ENCODE measurements at regions not wholly inside any gene's neighbourhood (a gene's known extent, or its start where the extent isn't known, plus 50 kb on each side); places are given as distances from the start of the nearest gene placed in this dataset.

DNA sequence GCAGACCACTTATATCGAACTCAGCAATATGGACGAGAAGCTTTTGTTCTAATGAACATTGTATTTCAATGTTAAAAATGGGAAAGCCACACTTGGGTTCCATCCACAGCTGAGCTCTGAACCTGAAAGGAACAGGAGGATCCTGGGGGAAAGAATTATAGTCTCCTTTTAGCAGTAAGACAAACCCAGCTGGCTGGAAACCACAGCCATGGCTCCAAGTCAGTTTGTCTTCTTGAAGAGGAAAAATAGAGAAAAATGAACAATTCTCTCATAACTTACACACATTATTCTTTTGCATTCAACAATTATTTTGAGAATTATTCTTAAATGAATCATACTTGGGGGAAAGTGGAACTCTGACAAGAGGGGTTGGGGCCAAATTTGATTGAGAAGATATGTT is 149.2 kb upstream of the VEPH1 start:
- TF ChIP-seq, protein P1, sequence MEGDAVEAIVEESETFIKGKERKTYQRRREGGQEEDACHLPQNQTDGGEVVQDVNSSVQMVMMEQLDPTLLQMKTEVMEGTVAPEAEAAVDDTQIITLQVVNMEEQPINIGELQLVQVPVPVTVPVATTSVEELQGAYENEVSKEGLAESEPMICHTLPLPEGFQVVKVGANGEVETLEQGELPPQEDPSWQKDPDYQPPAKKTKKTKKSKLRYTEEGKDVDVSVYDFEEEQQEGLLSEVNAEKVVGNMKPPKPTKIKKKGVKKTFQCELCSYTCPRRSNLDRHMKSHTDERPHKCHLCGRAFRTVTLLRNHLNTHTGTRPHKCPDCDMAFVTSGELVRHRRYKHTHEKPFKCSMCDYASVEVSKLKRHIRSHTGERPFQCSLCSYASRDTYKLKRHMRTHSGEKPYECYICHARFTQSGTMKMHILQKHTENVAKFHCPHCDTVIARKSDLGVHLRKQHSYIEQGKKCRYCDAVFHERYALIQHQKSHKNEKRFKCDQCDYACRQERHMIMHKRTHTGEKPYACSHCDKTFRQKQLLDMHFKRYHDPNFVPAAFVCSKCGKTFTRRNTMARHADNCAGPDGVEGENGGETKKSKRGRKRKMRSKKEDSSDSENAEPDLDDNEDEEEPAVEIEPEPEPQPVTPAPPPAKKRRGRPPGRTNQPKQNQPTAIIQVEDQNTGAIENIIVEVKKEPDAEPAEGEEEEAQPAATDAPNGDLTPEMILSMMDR (IDR thresholded peaks at IDR 0.05): no peak
- TF ChIP-seq POLR2A (IDR thresholded peaks at IDR 0.05): no peak
- 87% methylated on average over 2 of the region's 2 CpGs for WGBS, 2 donors

DNA sequence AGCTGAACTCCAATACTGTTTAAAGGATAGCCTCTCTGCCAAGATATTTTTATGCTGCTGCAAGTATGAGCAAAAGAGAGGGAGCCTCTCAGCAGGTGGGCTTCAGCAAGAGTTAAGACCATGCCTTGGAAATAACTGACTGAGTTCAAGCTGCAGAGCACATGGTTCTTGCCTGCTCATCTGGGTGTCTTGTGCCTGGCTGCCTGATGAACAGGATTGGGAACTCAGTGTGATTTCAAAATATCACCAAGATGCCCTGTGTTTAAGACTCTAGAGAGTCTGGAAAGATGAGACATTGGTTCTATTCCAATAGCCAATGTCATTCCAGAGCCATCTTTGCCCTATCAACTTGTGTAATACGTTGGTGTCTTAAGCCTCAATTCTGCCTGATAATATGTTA is 147.5 kb upstream of the VEPH1 start:
- intact Hi-C loops (cut with DNase I): no loop called here
- no peaks in the 10 kb centered on the region for H3K9me3 ChIP-seq
- TF ChIP-seq POLR2A (IDR thresholded peaks at IDR 0.05): no peak
- TF ChIP-seq, protein P1 (IDR thresholded peaks at IDR 0.05): no peak

More for the DNA sequence above, 149.2 kb upstream of the VEPH1 start:
- no peaks in the 10 kb centered on the region for H3K9me3 ChIP-seq
- intact Hi-C loops (cut with DNase I): no loop called here
- H3K4me3 ChIP-seq (replicated peaks in 1 of 3): no peak overlapping the region
- no peaks in the 10 kb centered on the region for H3K36me3 ChIP-seq
- no peaks in the 10 kb centered on the region for H3K27me3 ChIP-seq
- no peak overlapping the region for H3K27ac ChIP-seq
- H3K4me1 ChIP-seq: no peaks in the 10 kb centered on the region
- DNase-seq: no peak

DNA sequence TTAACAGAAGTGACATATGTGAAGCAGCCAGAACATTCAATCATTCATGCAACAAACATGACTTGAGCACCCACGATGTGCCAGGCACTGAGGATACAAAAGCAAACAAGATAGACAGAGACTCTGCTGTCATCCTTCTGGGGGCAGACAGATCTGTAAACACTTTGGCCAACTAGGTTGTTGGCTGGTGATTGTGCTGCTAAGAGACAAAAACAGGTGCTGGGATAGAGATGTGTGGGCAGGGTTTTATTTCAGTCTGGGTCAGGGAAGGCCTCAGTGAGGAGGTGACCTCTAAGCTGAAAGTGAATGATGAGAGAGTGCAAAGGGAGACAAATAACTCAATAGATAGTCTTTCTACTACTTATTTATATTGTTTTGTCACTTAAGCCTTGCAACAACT is 147.0 kb upstream of the VEPH1 start:
- H3K27ac ChIP-seq: no peak overlapping the region
- H3K4me1 ChIP-seq: no peaks in the 10 kb centered on the region
- H3K36me3 ChIP-seq: no peaks in the 10 kb centered on the region
- H3K9me3 ChIP-seq: no peaks in the 10 kb centered on the region
- TF ChIP-seq, protein P1 (IDR thresholded peaks at IDR 0.05): no peak
- H3K4me3 ChIP-seq (replicated peaks in 1 of 3): no peak overlapping the region
- 29 to 66% methylated on average over 1 of the region's 1 CpG for WGBS, 2 donors
- no peaks in the 10 kb centered on the region for H3K27me3 ChIP-seq
- intact Hi-C loops (cut with DNase I): no loop called here
- no peak for DNase-seq

More for the DNA sequence above, 147.5 kb upstream of the VEPH1 start:
- H3K27me3 ChIP-seq: no peaks in the 10 kb centered on the region
- H3K27ac ChIP-seq: no peak overlapping the region
- no peak for DNase-seq
- H3K4me3 ChIP-seq (replicated peaks in 1 of 3): no peak overlapping the region
- no peaks in the 10 kb centered on the region for H3K4me1 ChIP-seq
- 80 to 83% methylated on average over 1 of the region's 1 CpG for WGBS, 2 donors
- no peaks in the 10 kb centered on the region for H3K36me3 ChIP-seq

DNA sequence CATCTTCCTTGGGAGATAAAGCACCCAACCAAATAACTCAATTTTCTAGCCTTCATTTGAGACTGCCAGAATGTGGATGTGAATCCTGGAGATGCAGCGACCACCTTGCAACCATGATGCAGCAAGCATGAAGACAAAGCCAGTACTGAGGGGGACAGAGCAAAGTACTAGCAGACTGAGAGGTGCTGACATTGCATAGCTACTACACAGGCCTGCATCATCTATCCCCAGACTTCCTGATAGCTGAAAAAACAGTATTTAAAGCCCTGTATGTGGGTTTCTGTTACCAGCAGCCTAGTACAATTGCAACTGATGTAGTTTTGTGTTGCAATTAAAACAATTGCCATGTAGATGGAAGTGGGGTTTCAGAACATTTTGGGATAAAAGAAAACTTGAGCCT is 146.3 kb upstream of the VEPH1 start:
- Histone ChIP-seq H3K9me3 (no peaks in the 10 kb centered on the region), H3K27ac (no peak overlapping the region), H3K36me3 (no peaks in the 10 kb centered on the region), H3K27me3 (no peaks in the 10 kb centered on the region), H3K4me3 (replicated peaks in 1 of 3) (no peak overlapping the region), H3K4me1 (no peaks in the 10 kb centered on the region)
- intact Hi-C loops (cut with DNase I): no loop called here
- 71 to 95% methylated on average over 1 of the region's 1 CpG for WGBS, 2 donors
- TF ChIP-seq, protein P1 (IDR thresholded peaks at IDR 0.05): no peak
- TF ChIP-seq POLR2A (IDR thresholded peaks at IDR 0.05): no peak
- no peak for DNase-seq

DNA sequence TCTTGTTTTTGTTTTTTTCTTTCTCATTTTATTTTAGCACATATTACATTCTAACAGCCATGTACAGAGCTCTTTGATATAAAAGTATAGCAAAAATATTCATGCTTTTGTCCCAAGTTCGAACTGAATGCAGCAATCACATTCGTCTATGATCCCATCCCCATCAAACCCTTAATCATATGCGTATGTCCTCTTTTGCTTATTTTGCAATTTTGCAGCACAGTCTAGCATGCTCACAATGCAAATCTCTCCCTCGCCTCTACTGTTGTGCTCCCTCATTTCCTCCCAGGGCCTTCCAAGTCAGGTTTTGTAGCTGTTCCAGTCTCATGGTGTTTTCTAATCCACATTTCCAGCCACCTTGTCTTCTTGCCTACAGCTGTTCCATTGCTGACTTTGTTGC is 144.6 kb upstream of the VEPH1 start:
- WGBS, 2 donors: 88 to 89% methylated on average over 4 of the region's 4 CpGs
- intact Hi-C loops (cut with DNase I): no loop called here

More for the DNA sequence above, 144.6 kb upstream of the VEPH1 start:
- no peak overlapping the region for H3K4me3 ChIP-seq (replicated peaks in 1 of 3)
- H3K36me3 ChIP-seq: no peaks in the 10 kb centered on the region
- TF ChIP-seq POLR2A (IDR thresholded peaks at IDR 0.05): no peak
- TF ChIP-seq, protein P1 (IDR thresholded peaks at IDR 0.05): no peak
- no peaks in the 10 kb centered on the region for H3K9me3 ChIP-seq
- H3K27me3 ChIP-seq: no peaks in the 10 kb centered on the region
- no peak for DNase-seq
- H3K27ac ChIP-seq: no peak overlapping the region
- H3K4me1 ChIP-seq: no peaks in the 10 kb centered on the region
